HFF-Myc (cell line): ENCODE measurements at regions not wholly inside any gene's neighbourhood (a gene's known extent, or its start where the extent isn't known, plus 50 kb on each side); places are given as distances from the start of the nearest gene placed in this dataset.

Experiments used
- DNase-seq: peaks from one replicate; pipeline ENCODE4 v3.0.0-alpha.2; 2011; ENCODE audit warnings: low read depth; ENCODE audit errors: extremely low read depth
- H3K4me3 ChIP-seq: replicated peaks from 2 replicates; pipeline ENCODE4 v1.5.1; 2011; ENCODE audit warnings: low read depth, mild to moderate bottlenecking, control low read depth, low read length
- TF ChIP-seq, protein P1 (sequence below): IDR thresholded peaks from 2 replicates; pipeline ENCODE4 v1.5.1; 2012; ENCODE audit warnings: mild to moderate bottlenecking, low read depth, low read length, control low read depth; ENCODE audit errors: missing control alignments

DNA sequence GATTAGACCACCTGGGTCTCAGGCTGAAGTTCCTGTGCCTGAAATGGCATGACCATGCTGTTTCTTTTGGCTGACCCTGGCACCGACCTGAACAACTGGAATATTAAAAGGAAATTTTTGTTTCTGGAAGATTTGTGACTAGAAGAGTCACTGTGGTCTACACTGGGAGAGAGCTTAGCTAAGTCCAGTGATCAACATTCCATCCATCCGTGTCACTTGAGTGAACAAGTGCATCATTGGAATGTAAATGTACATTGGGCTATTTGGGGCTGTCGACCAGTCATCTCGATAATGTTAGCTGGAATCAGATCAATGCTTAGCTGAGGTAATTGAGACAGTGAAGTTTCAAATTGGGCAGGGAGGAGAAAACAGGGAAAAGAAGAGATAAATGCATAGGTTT is 95.4 kb upstream of the CCDC85A start:
- no peak for DNase-seq
- TF ChIP-seq, protein P1, sequence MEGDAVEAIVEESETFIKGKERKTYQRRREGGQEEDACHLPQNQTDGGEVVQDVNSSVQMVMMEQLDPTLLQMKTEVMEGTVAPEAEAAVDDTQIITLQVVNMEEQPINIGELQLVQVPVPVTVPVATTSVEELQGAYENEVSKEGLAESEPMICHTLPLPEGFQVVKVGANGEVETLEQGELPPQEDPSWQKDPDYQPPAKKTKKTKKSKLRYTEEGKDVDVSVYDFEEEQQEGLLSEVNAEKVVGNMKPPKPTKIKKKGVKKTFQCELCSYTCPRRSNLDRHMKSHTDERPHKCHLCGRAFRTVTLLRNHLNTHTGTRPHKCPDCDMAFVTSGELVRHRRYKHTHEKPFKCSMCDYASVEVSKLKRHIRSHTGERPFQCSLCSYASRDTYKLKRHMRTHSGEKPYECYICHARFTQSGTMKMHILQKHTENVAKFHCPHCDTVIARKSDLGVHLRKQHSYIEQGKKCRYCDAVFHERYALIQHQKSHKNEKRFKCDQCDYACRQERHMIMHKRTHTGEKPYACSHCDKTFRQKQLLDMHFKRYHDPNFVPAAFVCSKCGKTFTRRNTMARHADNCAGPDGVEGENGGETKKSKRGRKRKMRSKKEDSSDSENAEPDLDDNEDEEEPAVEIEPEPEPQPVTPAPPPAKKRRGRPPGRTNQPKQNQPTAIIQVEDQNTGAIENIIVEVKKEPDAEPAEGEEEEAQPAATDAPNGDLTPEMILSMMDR, result no peak
- H3K4me3 ChIP-seq, result no peak overlapping the region

DNA sequence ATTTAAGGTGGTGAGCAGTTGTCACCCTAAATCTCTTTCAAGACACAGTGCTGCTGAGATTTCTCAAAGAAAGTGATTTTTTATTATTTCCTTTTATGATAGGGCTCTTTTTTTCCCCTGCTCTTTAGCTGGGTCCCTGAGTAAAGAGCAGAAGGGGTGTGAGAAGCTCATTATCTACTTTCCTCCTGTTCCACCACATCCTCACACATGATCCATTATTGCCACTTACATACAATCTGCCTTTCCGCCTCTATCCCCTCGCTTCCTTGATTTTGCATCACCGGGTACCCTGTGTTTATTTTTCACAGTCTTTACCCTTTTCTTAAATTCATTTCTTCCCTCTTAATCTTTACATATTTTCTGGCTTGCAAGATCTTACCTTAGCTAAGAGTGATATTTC is 93.9 kb upstream of the CCDC85A start:
- TF ChIP-seq, protein P1, result no peak
- no peak for DNase-seq

DNA sequence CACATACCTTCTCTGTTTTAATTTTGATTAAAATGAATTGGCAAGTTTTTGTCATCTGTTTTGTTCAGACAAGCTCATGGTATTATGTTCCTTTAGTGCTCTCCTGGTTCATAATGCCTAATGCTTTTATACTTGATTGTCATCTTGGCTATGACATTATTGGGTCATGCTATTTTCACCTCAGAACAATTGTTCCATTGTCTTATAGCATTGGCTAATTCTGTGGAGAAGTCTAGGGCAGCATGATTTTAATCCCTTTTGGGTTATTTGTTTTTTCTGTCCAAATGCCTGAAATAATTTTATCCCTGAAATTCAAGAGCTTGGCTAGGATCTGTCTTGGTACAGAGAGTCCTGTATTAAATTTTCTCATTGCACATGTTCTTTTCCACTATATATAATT is 83.8 kb upstream of the CCDC85A start:
- TF ChIP-seq, protein P1, result no peak
- DNase-seq, result no peak
- H3K4me3 ChIP-seq, result no peak overlapping the region

More for the DNA sequence above, 93.9 kb upstream of the CCDC85A start:
- no peak overlapping the region for H3K4me3 ChIP-seq

DNA sequence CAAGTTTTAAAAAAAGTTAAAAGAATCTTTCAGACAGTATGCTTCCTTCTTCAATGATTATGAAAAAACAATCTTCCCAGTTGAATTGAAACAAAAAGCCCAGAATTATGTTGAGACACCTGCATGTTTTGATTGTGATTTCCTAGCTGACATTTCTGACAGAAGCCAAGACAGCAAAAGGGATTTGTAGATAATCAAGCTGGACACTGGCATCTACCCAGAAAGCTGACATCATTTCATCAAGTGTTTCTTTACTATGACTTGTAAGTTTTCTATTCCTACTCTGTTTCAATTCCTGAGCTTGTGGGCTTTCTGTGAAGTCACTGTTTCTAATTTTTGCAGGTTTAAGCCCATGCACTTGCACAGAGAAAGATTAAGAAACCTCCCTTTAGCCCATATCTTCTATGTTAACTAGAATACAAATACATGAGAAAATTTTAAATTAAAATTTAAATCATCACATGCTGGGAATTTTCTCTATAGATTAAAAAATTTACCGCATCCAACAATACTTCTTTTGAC is 82.9 kb upstream of the CCDC85A start:
- no peak for DNase-seq
- TF ChIP-seq, protein P1, result no peak
- H3K4me3 ChIP-seq, result no peak overlapping the region

DNA sequence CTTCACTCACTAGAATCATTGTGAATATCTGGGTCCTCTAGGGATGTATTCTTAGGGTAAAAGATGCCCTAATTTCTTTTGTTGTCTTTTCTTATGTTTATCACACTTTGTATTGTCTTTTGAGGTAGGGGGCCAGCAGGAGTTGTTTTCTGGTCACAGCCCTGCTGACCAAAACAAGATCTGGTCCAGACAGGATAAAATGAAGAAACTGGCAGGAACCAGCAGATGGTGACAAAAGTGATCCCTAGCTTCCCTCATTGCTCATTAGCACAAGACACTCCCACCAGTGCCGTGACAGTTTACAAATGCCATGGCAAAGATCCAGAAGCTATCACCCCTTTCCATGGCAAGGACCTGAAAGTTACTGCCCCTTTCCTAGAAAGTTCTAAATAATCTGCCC is 81.7 kb upstream of the CCDC85A start:
- TF ChIP-seq, protein P1, result no peak
- no peak for DNase-seq
- no peak overlapping the region for H3K4me3 ChIP-seq

DNA sequence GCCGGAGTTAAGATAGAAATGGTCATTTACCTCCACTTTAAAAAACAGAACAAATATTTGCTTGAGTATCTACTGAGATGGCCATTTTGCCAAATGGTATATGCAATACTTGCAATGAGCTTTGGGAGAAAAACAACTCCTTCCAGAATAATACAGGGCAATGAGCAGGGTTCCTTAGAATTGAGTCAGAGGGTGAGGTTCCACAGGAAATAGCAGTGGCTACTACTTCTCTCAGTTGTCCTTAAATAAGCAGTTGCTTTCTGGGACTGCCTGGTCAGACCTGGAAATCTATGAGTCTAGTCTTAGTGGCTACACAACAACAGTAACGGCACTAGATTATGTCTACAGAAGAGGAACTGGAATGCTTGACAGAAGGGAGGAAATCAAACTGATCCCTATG is 80.9 kb upstream of the CCDC85A start:
- DNase-seq, result no peak
- H3K4me3 ChIP-seq, result no peak overlapping the region
- TF ChIP-seq, protein P1, result no peak

DNA sequence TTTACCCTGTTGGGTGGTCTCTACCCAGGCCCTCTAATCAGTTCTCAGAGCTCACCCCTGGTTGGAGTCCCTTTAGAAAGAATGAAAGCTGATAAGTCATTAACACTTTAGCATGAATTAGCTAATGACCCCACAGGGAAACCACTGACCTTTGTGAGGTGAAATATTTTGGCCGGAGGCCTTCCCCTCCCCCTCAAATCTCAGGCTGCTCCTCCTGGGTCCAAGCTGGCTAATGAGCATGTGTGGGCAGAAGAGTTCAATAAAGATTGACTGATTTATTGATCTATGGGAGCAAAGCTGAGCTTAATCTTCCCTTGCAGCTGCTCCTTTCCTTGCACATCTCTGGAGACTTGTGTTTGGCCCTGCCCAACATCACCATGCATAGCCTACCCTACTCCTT is 78.8 kb upstream of the CCDC85A start:
- TF ChIP-seq, protein P1, result no peak
- no peak for DNase-seq
- H3K4me3 ChIP-seq, result no peak overlapping the region
